Vagina (tissue), 2 donors: ENCODE measurements at regions not wholly inside any gene's neighbourhood (a gene's known extent, or its start where the extent isn't known, plus 50 kb on each side); places are given as distances from the start of the nearest gene placed in this dataset.
"Not testable (repeated sequence)": the region's sequence is repeated elsewhere in the genome, so short reads cannot be mapped to it uniquely, and the experiment has no call there.

Experiments used
- DNase-seq, 2 donors: peaks; one replicate each; pipeline ENCODE4 v3.0.0-alpha.2; 2017; ENCODE audit errors: extremely low spot score in 2 of 2
- H3K27ac ChIP-seq: fragments of 200-600 bp; sonication (generic); one replicate; pipeline ENCODE4 v1.5.1; 2019
- H3K27me3 ChIP-seq: fragments of 200-600 bp; sonication (generic); one replicate; pipeline ENCODE4 v1.5.1; 2019
- H3K36me3 ChIP-seq, 2 donors: fragments of 200-600 bp; sonication (generic); one replicate each; pipeline ENCODE4 v1.5.1; 2017 to 2019
- H3K4me1 ChIP-seq: fragments of 200-600 bp; sonication (generic); one replicate; pipeline ENCODE4 v1.5.1; 2019
- H3K4me3 ChIP-seq, 2 donors: fragments of 200-600 bp; sonication (generic); 1 replicate in 1 of 2; 2 replicates in 1 of 2; pipeline ENCODE4 v1.5.1; 2016 to 2019
- H3K9me3 ChIP-seq: fragments of 200-600 bp; sonication (generic); one replicate; pipeline ENCODE4 v1.5.1; 2019
- CTCF ChIP-seq, 3 experiments: fragments of 450-650 bp in 2 of 3; fragments of 200-600 bp in 1 of 3; sonication (generic) in 1 of 3; IDR thresholded peaks; one replicate each; pipeline ENCODE4 v1.5.1; 2017 to 2019; ENCODE audit warnings: antibody characterized with exemption in 3 of 3, mild to moderate bottlenecking in 2 of 3, moderate library complexity in 2 of 3
- POLR2A ChIP-seq, 2 donors: fragments of 450-650 bp; IDR thresholded peaks; one replicate each; pipeline ENCODE4 v1.6.1; 2017; ENCODE audit warnings: antibody characterized with exemption in 2 of 2, mild to moderate bottlenecking in 2 of 2, moderate library complexity in 2 of 2
- POLR2AphosphoS5 ChIP-seq, 2 donors: sonication (generic); formaldehyde crosslinking; IDR thresholded peaks; one replicate each; pipeline ENCODE4 v1.9.0; 2017; ENCODE audit warnings: antibody characterized with exemption in 2 of 2, mild to moderate bottlenecking in 2 of 2, low read depth in 1 of 2; ENCODE audit not compliant: insufficient read depth in 1 of 2
- intact Hi-C: fragments of 100-400 bp; cut with DNase I; formaldehyde crosslinking; loops from one replicate; pipeline ENCODE4 v1.15.1; 2023

GRCh38 chr5:130845049-130845765 is 319.8 kb downstream of the HINT1 start:
- no peaks in the 10 kb centered on the region for H3K36me3 ChIP-seq
- intact Hi-C loops: no loop called here
- DNase-seq: no peak
- no peak overlapping the region for H3K27ac ChIP-seq
- no peak for TF ChIP-seq POLR2AphosphoS5 (IDR thresholded peaks at IDR 0.05; ENCODE audit: insufficient read depth in 1 of 2, low read depth in 1 of 2)
- no peak for TF ChIP-seq POLR2A (IDR thresholded peaks at IDR 0.05)
- TF ChIP-seq CTCF (IDR thresholded peaks at IDR 0.05): no peak
- no peaks in the 10 kb centered on the region for H3K4me1 ChIP-seq
- no peak overlapping the region for H3K4me3 ChIP-seq
- no peaks in the 10 kb centered on the region for H3K9me3 ChIP-seq
- H3K27me3 ChIP-seq: no peaks in the 10 kb centered on the region

GRCh38 chr5:130836729-130837649 is 328.1 kb downstream of the HINT1 start:
- intact Hi-C loops: no loop called here
- H3K27me3 ChIP-seq: no peaks in the 10 kb centered on the region
- no peaks in the 10 kb centered on the region for H3K36me3 ChIP-seq
- H3K4me1 ChIP-seq: peaks cover 6% of the 10 kb centered on the region
- TF ChIP-seq CTCF (IDR thresholded peaks at IDR 0.05) (no peak), POLR2A (IDR thresholded peaks at IDR 0.05) (no peak), POLR2AphosphoS5 (IDR thresholded peaks at IDR 0.05; ENCODE audit: insufficient read depth in 1 of 2, low read depth in 1 of 2) (no peak)
- no peak for DNase-seq
- no peak overlapping the region for H3K27ac ChIP-seq
- peak overlapping the region; percentile 30 for H3K4me3 ChIP-seq
- no peaks in the 10 kb centered on the region for H3K9me3 ChIP-seq

GRCh38 chr5:130817598-130818384 is 347.3 kb downstream of the HINT1 start:
- H3K27me3 ChIP-seq, H3K9me3 ChIP-seq, DNase-seq, H3K4me3 ChIP-seq, intact Hi-C loops, H3K4me1 ChIP-seq, H3K27ac ChIP-seq, H3K36me3 ChIP-seq: not testable (repeated sequence)

- Histone ChIP-seq H3K4me1 (no peaks in the 10 kb centered on the region), H3K9me3 (no peaks in the 10 kb centered on the region), H3K27me3 (no peaks in the 10 kb centered on the region), H3K4me3 (no peak overlapping the region), H3K27ac (no peak overlapping the region), H3K36me3 (no peaks in the 10 kb centered on the region)
- no peak for TF ChIP-seq POLR2AphosphoS5 (IDR thresholded peaks at IDR 0.05; ENCODE audit: insufficient read depth in 1 of 2, low read depth in 1 of 2)
- TF ChIP-seq CTCF (IDR thresholded peaks at IDR 0.05): no peak
- TF ChIP-seq POLR2A (IDR thresholded peaks at IDR 0.05): no peak
- intact Hi-C loops: no loop called here
- no peak for DNase-seq
Measured at GRCh38 chr5:130815246-130815645, 349.8 kb downstream of the HINT1 start.

- no peaks in the 10 kb centered on the region for H3K27me3 ChIP-seq
- intact Hi-C loops: no loop called here
- TF ChIP-seq CTCF (IDR thresholded peaks at IDR 0.05) (no peak), POLR2AphosphoS5 (IDR thresholded peaks at IDR 0.05; ENCODE audit: insufficient read depth in 1 of 2, low read depth in 1 of 2) (no peak), POLR2A (IDR thresholded peaks at IDR 0.05) (no peak)
- H3K27ac ChIP-seq: no peak overlapping the region
- no peaks in the 10 kb centered on the region for H3K36me3 ChIP-seq
- H3K4me1 ChIP-seq: no peaks in the 10 kb centered on the region
- DNase-seq: no peak
- no peaks in the 10 kb centered on the region for H3K9me3 ChIP-seq
- no peak overlapping the region for H3K4me3 ChIP-seq
Measured at GRCh38 chr5:130808691-130809090, 356.4 kb downstream of the HINT1 start.
